ENCODE measurements at regions not wholly inside any gene's neighbourhood (a gene's known extent, or its start where the extent isn't known, plus 50 kb on each side); places are given as distances from the start of the nearest gene placed in this dataset.

DNA sequence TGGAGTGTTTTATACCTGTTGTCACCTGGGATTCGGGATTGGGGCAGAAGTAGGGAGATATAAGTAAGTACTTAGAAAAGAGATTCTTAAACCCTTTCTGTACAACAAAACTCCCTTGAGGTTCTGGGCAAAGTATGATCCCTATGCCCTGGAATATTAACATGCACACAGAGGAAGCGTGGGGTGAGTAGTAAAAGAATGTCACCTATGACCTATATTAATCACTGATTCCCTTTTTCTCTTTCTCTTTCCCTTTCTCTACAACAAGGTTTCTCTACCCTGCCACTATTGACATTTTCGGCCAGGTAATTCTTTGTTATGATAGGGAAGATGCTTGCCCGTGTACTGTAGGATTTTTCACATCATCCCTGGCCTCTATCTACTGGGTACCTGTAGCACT lies 209.7 kb upstream of the PLET1 start:
- TF ChIP-seq, protein P1, sequence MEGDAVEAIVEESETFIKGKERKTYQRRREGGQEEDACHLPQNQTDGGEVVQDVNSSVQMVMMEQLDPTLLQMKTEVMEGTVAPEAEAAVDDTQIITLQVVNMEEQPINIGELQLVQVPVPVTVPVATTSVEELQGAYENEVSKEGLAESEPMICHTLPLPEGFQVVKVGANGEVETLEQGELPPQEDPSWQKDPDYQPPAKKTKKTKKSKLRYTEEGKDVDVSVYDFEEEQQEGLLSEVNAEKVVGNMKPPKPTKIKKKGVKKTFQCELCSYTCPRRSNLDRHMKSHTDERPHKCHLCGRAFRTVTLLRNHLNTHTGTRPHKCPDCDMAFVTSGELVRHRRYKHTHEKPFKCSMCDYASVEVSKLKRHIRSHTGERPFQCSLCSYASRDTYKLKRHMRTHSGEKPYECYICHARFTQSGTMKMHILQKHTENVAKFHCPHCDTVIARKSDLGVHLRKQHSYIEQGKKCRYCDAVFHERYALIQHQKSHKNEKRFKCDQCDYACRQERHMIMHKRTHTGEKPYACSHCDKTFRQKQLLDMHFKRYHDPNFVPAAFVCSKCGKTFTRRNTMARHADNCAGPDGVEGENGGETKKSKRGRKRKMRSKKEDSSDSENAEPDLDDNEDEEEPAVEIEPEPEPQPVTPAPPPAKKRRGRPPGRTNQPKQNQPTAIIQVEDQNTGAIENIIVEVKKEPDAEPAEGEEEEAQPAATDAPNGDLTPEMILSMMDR (IDR thresholded peaks at IDR 0.05), result no peak
- no peak overlapping the region for H3K27ac ChIP-seq

DNA sequence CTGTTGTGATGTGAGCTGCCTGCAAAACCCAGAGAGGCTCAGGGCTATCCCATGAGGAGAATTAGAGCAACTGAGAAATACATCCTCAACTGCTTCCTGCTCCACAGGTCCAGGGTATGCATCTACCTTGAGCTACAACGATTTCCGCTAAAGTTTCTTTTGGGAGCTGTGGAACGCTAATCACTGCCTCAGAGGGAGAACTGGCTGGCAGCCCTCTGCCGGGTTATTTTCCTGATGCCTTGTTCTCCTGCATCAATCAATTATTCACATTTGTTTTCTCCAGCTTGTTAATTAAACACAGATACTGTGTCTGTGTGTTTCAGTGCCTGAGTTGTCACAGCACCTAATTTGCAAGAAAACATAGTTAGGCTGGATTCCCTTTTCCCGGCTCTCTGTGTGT lies 211.1 kb upstream of the PLET1 start:
- H3K27ac ChIP-seq, result no peak overlapping the region
- no peak for TF ChIP-seq ZFX (IDR thresholded peaks at IDR 0.05; ENCODE audit: borderline replicate concordance)

DNA sequence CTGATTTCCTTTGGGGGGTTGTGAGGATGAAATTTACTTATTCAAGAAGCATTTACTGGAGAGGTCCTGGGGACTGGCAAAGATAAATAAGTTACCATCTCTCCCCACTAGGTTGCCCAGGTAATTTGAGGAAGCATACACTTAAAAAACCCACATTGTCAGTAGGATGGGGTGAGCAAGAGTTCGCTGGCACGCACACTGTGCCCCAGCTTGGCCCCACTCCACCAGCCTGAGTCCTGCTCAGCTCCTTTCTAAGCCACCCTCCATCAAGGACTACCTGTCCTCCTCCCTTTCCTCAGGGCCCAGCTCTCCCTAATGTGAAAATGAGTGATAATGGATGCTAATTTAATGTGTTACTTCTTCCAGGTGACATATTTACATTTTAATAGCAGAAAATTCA lies 216.5 kb upstream of the PLET1 start:
- TF ChIP-seq, protein P1 (IDR thresholded peaks at IDR 0.05), result no peak
- TF ChIP-seq ZFX (IDR thresholded peaks at IDR 0.05; ENCODE audit: borderline replicate concordance), result no peak
- H3K27ac ChIP-seq, result no peak overlapping the region

DNA sequence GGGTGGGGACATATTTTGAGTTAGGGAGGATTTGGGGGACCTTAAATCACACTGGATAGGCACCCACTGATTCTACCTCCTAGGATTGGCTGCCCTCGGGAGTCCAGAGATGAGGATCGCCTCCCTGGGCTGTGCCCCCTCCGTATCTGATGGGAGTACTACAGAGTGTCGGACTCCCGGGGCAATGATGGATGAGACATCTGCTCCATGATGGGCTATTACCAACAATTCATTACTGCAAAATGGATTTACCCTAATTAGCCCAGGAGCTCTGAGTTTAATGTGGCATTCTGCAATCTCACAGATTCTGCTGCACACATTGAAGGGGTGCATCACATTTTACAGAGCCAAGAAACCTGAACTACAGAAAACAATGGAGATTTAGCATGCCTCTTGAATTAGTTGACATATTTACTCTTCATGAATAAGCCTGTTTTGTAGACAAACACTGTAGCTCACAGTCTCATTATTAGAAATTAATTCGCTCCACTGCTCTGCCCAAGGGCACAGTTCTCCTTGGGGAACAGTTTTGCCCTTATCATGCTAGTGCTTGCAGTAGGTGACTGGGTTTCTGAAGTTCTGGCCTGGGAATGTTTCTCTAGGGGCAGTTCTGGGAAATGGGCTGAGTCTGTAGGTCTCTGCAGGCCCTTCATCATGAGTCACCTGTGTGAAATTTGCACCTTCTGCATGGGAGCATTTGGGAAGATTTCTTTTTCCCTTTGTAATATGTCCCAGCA lies 217.1 kb upstream of the PLET1 start:
- TF ChIP-seq, protein P1 (IDR thresholded peaks at IDR 0.05), result no peak
- TF ChIP-seq ZFX (IDR thresholded peaks at IDR 0.05; ENCODE audit: borderline replicate concordance), result no peak
- H3K27ac ChIP-seq, result no peak overlapping the region

DNA sequence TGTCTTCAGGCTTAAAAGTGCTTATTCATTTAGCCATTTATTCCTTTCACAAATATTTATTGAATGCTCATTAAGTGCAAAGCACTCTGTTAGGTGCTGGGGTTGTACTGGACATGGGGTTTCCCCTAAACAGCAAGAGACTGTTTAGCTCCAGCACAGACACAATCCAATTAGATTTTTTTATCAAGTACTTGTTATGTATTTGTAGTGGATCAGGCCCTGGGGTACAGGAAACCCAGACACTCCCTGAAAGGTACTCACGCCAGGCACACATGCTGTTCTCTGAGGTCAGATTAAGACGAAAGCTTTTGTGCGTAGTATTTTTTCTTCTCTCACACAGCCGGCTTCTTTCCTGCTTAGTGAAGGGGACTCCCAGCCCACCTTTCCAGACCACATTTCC lies 218.1 kb upstream of the PLET1 start:
- TF ChIP-seq ZFX (IDR thresholded peaks at IDR 0.05; ENCODE audit: borderline replicate concordance), result no peak
- TF ChIP-seq, protein P1 (IDR thresholded peaks at IDR 0.05), result no peak

DNA sequence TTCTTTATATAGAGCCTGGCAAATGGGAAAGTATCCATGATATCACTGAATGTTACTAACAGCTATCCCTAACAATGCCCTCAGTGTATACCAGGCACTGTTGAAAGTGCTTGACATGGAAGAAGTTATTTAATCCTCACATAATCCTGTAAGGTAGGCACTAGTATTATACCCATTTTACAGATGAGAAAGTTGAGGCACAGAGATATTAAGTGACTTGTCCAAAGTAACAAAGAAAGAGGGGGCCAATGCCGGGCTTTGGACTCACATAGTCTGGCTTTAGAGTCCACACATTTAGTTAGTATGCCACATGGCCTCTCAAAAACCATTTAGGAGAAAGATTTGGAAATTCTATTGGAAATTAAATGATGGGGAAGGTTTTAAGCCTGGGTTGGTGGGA lies 220.8 kb upstream of the PLET1 start:
- no peak for TF ChIP-seq ZFX (IDR thresholded peaks at IDR 0.05; ENCODE audit: borderline replicate concordance)
- TF ChIP-seq, protein P1 (IDR thresholded peaks at IDR 0.05), result no peak
- H3K27ac ChIP-seq, result no peak overlapping the region

More for the DNA sequence above, 218.1 kb upstream of the PLET1 start:
- H3K27ac ChIP-seq, result no peak overlapping the region

DNA sequence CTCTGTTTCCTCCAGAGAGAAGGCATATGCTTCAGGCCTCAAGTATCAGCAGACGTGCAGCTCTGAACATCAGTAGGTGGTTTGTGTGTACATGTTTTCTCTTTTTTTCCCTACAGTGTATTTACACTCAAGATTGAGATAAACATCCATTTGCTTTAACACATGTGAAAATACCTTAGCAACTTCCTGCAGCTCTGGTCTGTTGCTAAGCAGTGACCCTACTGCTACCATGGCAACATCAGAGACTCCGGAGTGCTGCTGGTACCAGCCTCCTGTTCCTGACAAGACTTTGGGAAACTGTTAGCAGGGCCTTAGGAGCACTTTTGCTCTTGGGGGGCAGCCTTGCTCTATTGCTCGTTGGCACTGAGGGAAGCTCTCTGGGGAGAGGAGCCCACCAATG lies 221.2 kb upstream of the PLET1 start:
- TF ChIP-seq ZFX (IDR thresholded peaks at IDR 0.05; ENCODE audit: borderline replicate concordance), result no peak
- TF ChIP-seq, protein P1 (IDR thresholded peaks at IDR 0.05), result no peak
- no peak overlapping the region for H3K27ac ChIP-seq

DNA sequence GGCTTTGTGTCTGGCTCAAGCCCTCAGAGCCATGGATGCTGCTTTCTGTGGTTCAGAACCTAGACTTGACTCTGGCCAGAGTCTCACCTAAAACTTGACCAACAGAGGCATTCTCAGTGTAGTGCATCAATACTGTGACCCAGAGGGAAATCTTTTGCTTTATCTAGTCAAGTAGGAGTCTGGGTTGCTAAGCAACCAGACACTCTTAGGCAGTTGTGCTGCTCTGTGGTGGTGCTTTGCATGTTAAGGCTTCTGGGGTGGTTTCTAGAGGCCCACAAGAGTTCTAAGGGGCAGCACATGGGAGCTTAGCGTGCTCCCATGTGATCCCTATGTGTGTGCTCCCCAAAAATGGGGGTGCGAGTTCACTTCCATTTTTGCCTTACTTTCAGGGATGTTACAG lies 224.6 kb upstream of the PLET1 start:
- no peak overlapping the region for H3K27ac ChIP-seq
- TF ChIP-seq, protein P1 (IDR thresholded peaks at IDR 0.05), result no peak
- no peak for TF ChIP-seq ZFX (IDR thresholded peaks at IDR 0.05; ENCODE audit: borderline replicate concordance)
